HUDEP-2 (cell line): ENCODE measurements at regions not wholly inside any gene's neighbourhood (a gene's known extent, or its start where the extent isn't known, plus 50 kb on each side); places are given as distances from the start of the nearest gene placed in this dataset.
A peak's percentile ranks its signal among the peaks of the same experiment; 100 is the strongest.

Experiments used
- DNase-seq, 76 experiments: peaks; one replicate each; lab custom pipeline; 2025; ENCODE audit not compliant: unreplicated experiment in 76 of 76; lab: John Stamatoyannopoulos, UW

GRCh38 chr2:58967736-58968135 lies 726.6 kb upstream of the FANCL start:
- peak in 3 of 76 experiments; percentile 3 to 7 (median 4) for DNase-seq

GRCh38 chr2:58965602-58966001 lies 724.5 kb upstream of the FANCL start:
- DNase-seq = no peak

- DNase-seq = peak in 9 of 76 experiments; percentile 11 to 66 (median 43)
Observed at GRCh38 chr2:58959996-58960395, 718.9 kb upstream of the FANCL start.

GRCh38 chr2:58957188-58957840 lies 716.2 kb upstream of the FANCL start:
- DNase-seq = no peak

- DNase-seq = no peak
Observed at GRCh38 chr2:58954880-58955385, 713.8 kb upstream of the FANCL start.

GRCh38 chr2:58951722-58952121 lies 710.6 kb upstream of the FANCL start:
- no peak for DNase-seq

- DNase-seq = no peak
Observed at GRCh38 chr2:58950795-58951462, 709.8 kb upstream of the FANCL start.

- DNase-seq = no peak
Observed at GRCh38 chr2:58939388-58939787, 698.3 kb upstream of the FANCL start.

GRCh38 chr2:58938988-58939387 lies 697.9 kb upstream of the FANCL start:
- DNase-seq = no peak

GRCh38 chr2:58932801-58933200 lies 691.7 kb upstream of the FANCL start:
- DNase-seq = no peak

- DNase-seq = no peak
Observed at GRCh38 chr2:58930537-58930936, 689.4 kb upstream of the FANCL start.

GRCh38 chr2:58928973-58929372 lies 687.8 kb upstream of the FANCL start:
- DNase-seq = no peak

- DNase-seq = no peak
Observed at GRCh38 chr2:58928391-58928790, 687.3 kb upstream of the FANCL start.

GRCh38 chr2:58926112-58926511 lies 685.0 kb upstream of the FANCL start:
- DNase-seq = no peak

- no peak for DNase-seq
Observed at GRCh38 chr2:58925676-58926081, 684.6 kb upstream of the FANCL start.

GRCh38 chr2:58923869-58924268 lies 682.7 kb upstream of the FANCL start:
- DNase-seq = no peak

- no peak for DNase-seq
Observed at GRCh38 chr2:58922245-58922644, 681.1 kb upstream of the FANCL start.

- no peak for DNase-seq
Observed at GRCh38 chr2:58921676-58922075, 680.6 kb upstream of the FANCL start.

GRCh38 chr2:58920001-58920400 lies 678.9 kb upstream of the FANCL start:
- no peak for DNase-seq

- no peak for DNase-seq
Observed at GRCh38 chr2:58919316-58919715, 678.2 kb upstream of the FANCL start.

GRCh38 chr2:58918141-58918540 lies 677.0 kb upstream of the FANCL start:
- DNase-seq = no peak

GRCh38 chr2:58917596-58917995 lies 676.5 kb upstream of the FANCL start:
- no peak for DNase-seq
